GM12891 (cell line): ENCODE measurements at regions not wholly inside any gene's neighbourhood (a gene's known extent, or its start where the extent isn't known, plus 50 kb on each side); places are given as distances from the start of the nearest gene placed in this dataset.

Experiments
- POLR2A ChIP-seq: IDR thresholded peaks from 2 replicates; pipeline ENCODE4 v1.6.1; 2011; ENCODE audit warnings: low read depth, low read length, control low read depth
- POLR2AphosphoS5 ChIP-seq: IDR thresholded peaks from 2 replicates; pipeline ENCODE4 v1.6.1; 2011; ENCODE audit warnings: low read depth, low read length, control low read depth

DNA sequence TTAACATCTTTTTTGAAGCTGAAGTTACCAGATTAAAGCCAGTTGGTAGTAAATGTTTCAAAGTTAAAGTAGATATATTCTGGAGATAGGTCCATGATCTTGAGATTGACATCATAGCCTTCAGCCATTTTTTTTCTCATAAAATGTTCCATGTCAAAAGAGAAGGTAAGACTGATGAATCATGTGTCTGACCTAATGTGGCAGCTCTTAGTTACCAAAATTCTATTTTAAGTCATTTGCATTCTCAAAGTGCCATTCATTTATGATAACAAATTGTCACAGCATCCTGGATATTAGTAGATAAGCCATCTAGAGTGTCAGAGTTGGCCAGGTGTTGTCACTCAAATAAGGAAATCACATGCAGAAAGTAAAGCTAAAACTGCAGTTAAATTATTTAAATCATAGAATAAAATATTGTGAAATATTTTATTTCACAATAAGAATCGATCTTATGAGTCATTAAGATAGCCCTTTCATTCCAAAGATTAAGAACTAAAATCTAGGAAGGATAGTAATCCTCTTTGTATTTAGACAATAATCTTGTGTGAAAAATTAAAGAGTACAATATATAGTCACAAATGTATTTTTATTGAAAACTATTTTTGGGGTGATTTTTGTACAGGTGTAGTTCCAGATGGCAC, 65.7 kb upstream of the ADAD1 start:
- TF ChIP-seq POLR2AphosphoS5 (no peak), POLR2A (no peak)
